ENCODE measurements at regions not wholly inside any gene's neighbourhood (a gene's known extent, or its start where the extent isn't known, plus 50 kb on each side); places are given as distances from the start of the nearest gene placed in this dataset.

GRCh38 chr12:78645956-78646355 is 218.6 kb upstream of the SYT1 start:
- DNase-seq (ENCODE audit: low spot score): no peak
- in situ Hi-C loops (cut with MboI; ENCODE audit: low sequenced_read_pairs, unreplicated experiment): no loop called here

GRCh38 chr12:78651755-78652154 is 212.8 kb upstream of the SYT1 start:
- TF ChIP-seq CTCF (IDR thresholded peaks at IDR 0.05; ENCODE audit: borderline replicate concordance, control extremely low read depth, extremely low read depth, insufficient read depth, missing control alignments): no peak
- DNase-seq (ENCODE audit: low spot score): no peak
- in situ Hi-C loops (cut with MboI; ENCODE audit: low sequenced_read_pairs, unreplicated experiment): no loop called here

More at GRCh38 chr12:78645956-78646355, 218.6 kb upstream of the SYT1 start:
- TF ChIP-seq CTCF (IDR thresholded peaks at IDR 0.05; ENCODE audit: borderline replicate concordance, control extremely low read depth, extremely low read depth, insufficient read depth, missing control alignments): no peak

- no peak for TF ChIP-seq CTCF (IDR thresholded peaks at IDR 0.05; ENCODE audit: borderline replicate concordance, control extremely low read depth, extremely low read depth, insufficient read depth, missing control alignments)
- in situ Hi-C loops (cut with MboI; ENCODE audit: low sequenced_read_pairs, unreplicated experiment): no loop called here
- DNase-seq (ENCODE audit: low spot score): no peak
These were observed 198.0 kb upstream of the SYT1 start for GRCh38 chr12:78666584-78666983.

DNA sequence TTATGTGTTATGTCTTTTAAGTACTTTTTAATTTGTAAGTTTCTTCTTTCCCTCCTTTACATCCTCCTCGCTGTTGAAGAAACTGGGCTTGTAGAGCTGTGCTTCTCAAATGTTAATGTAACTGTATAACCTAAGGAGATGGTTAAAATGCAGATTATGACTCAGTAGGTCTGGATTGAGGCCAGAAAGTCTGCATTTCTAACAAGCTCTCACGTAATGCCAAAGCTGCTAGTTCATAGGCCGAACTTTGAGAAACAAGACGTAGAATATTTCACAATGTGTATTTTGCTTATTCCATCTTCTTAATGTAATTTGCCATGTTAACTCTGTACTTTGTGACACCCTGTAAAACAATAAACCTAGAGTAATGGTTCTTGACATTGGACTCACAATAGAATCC is 193.3 kb upstream of the SYT1 start:
- no peak for DNase-seq (ENCODE audit: low spot score)
- in situ Hi-C loops (cut with MboI; ENCODE audit: low sequenced_read_pairs, unreplicated experiment): no loop called here
- TF ChIP-seq CTCF (IDR thresholded peaks at IDR 0.05; ENCODE audit: borderline replicate concordance, control extremely low read depth, extremely low read depth, insufficient read depth, missing control alignments): no peak

DNA sequence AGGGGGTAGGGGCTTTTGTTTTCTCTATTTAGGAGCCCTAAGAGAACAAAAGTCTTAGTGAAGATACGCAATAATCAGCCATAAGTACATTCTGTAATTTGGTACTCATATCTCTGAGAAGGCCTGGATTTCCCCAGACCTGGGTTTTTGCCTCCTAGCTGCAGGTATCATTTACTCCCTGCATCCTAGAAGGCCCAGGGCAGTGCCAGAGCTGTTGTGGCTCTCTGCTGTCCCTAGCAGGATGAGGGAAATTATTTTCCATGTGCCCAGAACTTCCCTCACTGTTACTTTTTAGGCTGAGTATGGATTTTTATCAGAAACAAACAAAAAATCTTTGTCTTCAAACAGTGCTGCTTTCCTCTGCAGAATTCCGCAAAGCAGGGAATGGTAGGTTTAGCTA is 192.5 kb upstream of the SYT1 start:
- no peak for DNase-seq (ENCODE audit: low spot score)
- in situ Hi-C loops (cut with MboI; ENCODE audit: low sequenced_read_pairs, unreplicated experiment): no loop called here
- no peak for TF ChIP-seq CTCF (IDR thresholded peaks at IDR 0.05; ENCODE audit: borderline replicate concordance, control extremely low read depth, extremely low read depth, insufficient read depth, missing control alignments)

GRCh38 chr12:78674311-78675090 is 190.1 kb upstream of the SYT1 start:
- TF ChIP-seq CTCF (IDR thresholded peaks at IDR 0.05; ENCODE audit: borderline replicate concordance, control extremely low read depth, extremely low read depth, insufficient read depth, missing control alignments): no peak
- DNase-seq (ENCODE audit: low spot score): no peak
- in situ Hi-C loops (cut with MboI; ENCODE audit: low sequenced_read_pairs, unreplicated experiment): no loop called here
